ENCODE measurements at regions not wholly inside any gene's neighbourhood (a gene's known extent, or its start where the extent isn't known, plus 50 kb on each side); places are given as distances from the start of the nearest gene placed in this dataset.

GRCh38 chrX:145620666-145621065, 197.0 kb upstream of the SLITRK2 start:
- TF ChIP-seq POLR2A (IDR thresholded peaks at IDR 0.05; ENCODE audit: low read length), result no peak
- no peak for TF ChIP-seq GATA1 (IDR thresholded peaks at IDR 0.05; ENCODE audit: low read depth, low read length)

Measured in erythroblast (primary cell).